Right lobe of liver (tissue), 6 donors: ENCODE measurements at regions not wholly inside any gene's neighbourhood (a gene's known extent, or its start where the extent isn't known, plus 50 kb on each side); places are given as distances from the start of the nearest gene placed in this dataset.

Source experiments
- ATAC-seq, 4 donors: fragments of 200-7000 bp; cut with Tn5 transposase; one replicate each; pipeline ENCODE4 v1.9.1; 2020; ENCODE audit warnings: mild to moderate bottlenecking in 4 of 4, moderate library complexity in 4 of 4
- DNase-seq, 3 donors: peaks; one replicate each; pipeline ENCODE4 v3.0.0-alpha.2; 2020
- H3K27ac ChIP-seq, 3 donors: fragments of 200-600 bp; one replicate each; pipeline ENCODE4 v1.8.0; 2022
- H3K27me3 ChIP-seq, 2 donors: fragments of 200-600 bp; one replicate each; pipeline ENCODE4 v1.8.0; 2022
- H3K36me3 ChIP-seq, 4 donors: fragments of 200-600 bp; sonication (generic) in 1 of 4; one replicate each; pipeline versions ENCODE4 v1.5.1 to v1.8.0; 2017 to 2022; ENCODE audit warnings: control low read depth in 1 of 4
- H3K4me1 ChIP-seq, 4 donors: fragments of 200-600 bp; sonication (generic) in 1 of 4; one replicate each; pipeline versions ENCODE4 v1.5.1 to v1.8.0; 2017 to 2022; ENCODE audit warnings: control low read depth in 1 of 4
- H3K4me3 ChIP-seq, 3 donors: fragments of 200-600 bp; one replicate each; pipeline ENCODE4 v1.8.0; 2022
- H3K9me3 ChIP-seq, 4 donors: fragments of 200-600 bp; sonication (generic) in 1 of 4; one replicate each; pipeline versions ENCODE4 v1.5.1 to v1.8.0; 2017 to 2022; ENCODE audit warnings: control low read depth in 1 of 4
- CTCF ChIP-seq, 4 donors: fragments of 200-600 bp in 3 of 4; fragments of 450-650 bp in 1 of 4; IDR thresholded peaks; one replicate each; pipeline versions ENCODE4 v1.5.1 to v1.8.0; 2016 to 2022; ENCODE audit warnings: antibody characterized with exemption in 4 of 4, mild to moderate bottlenecking in 2 of 4
- POLR2A ChIP-seq: fragments of 450-650 bp; IDR thresholded peaks from one replicate; pipeline ENCODE4 v1.6.1; 2017; ENCODE audit warnings: antibody characterized with exemption, mild to moderate bottlenecking
- WGBS: methylation state at CpG from one replicate; pipeline ENCODE4 v1.1.6; 2018; ENCODE audit warnings: low coverage, low lambda C conversion rate; ENCODE audit not compliant: insufficient coverage; ENCODE audit errors: missing lambda C conversion rate; 5-methylcytosine and 5-hydroxymethylcytosine counted together
- intact Hi-C, 2 donors: fragments of 100-400 bp; cut with DNase I; formaldehyde crosslinking; loops; one replicate each; pipeline versions ENCODE4 v1.11.2 to v1.14.1; 2022
- donor health status: DM: no; HTN: yes; CAD: no.
- donor health status: DM: no; HTN: no; CAD: no.
- donor health status: DM: no; HTN: no; CAD: no.
- donor health status: DM: no; HTN: yes; CAD: no.
- donor health status: DM: no; HTN: yes; CAD: no.

- Histone ChIP-seq H3K27me3 (no peaks in the 10 kb centered on the region), H3K9me3 (no peaks in the 10 kb centered on the region), H3K4me3 (no peak overlapping the region), H3K27ac (no peak overlapping the region), H3K36me3 (no peaks in the 10 kb centered on the region), H3K4me1 (no peaks in the 10 kb centered on the region)
- TF ChIP-seq POLR2A (no peak), CTCF (IDR thresholded peaks at IDR 0.05) (no peak)
- WGBS = 90% methylated on average over 6 of the region's 6 CpGs
- ATAC-seq (no peak), DNase-seq (no peak)
- intact Hi-C loops = no loop called here
Observed at GRCh38 chr12:67915335-67915851, 73.9 kb upstream of the IFNG-AS1 start.

- intact Hi-C loops = no loop called here
Observed at GRCh38 chr12:67916266-67916970, 72.8 kb upstream of the IFNG-AS1 start.

GRCh38 chr12:67917811-67918210 lies 71.4 kb upstream of the IFNG-AS1 start:
- no peaks in the 10 kb centered on the region for H3K27me3 ChIP-seq
- 70% methylated on average over 4 of the region's 4 CpGs for WGBS
- ATAC-seq = no peak
- no peaks in the 10 kb centered on the region for H3K9me3 ChIP-seq
- intact Hi-C loops = no loop called here
- H3K4me1 ChIP-seq = no peaks in the 10 kb centered on the region
- H3K27ac ChIP-seq = no peak overlapping the region
- no peak for DNase-seq
- TF ChIP-seq CTCF (IDR thresholded peaks at IDR 0.05) (no peak), POLR2A (no peak)
- no peak overlapping the region for H3K4me3 ChIP-seq
- H3K36me3 ChIP-seq = no peaks in the 10 kb centered on the region

More at GRCh38 chr12:67916266-67916970, 72.8 kb upstream of the IFNG-AS1 start:
- H3K9me3 ChIP-seq = no peaks in the 10 kb centered on the region
- DNase-seq = no peak
- 61% methylated on average over 4 of the region's 5 CpGs for WGBS
- no peak for TF ChIP-seq POLR2A
- H3K36me3 ChIP-seq = no peaks in the 10 kb centered on the region
- no peak for ATAC-seq
- no peak overlapping the region for H3K27ac ChIP-seq
- H3K4me3 ChIP-seq = no peak overlapping the region
- no peaks in the 10 kb centered on the region for H3K4me1 ChIP-seq
- no peaks in the 10 kb centered on the region for H3K27me3 ChIP-seq

GRCh38 chr12:67918441-67918840 lies 70.8 kb upstream of the IFNG-AS1 start:
- no peaks in the 10 kb centered on the region for H3K36me3 ChIP-seq
- H3K4me3 ChIP-seq = no peak overlapping the region
- H3K27ac ChIP-seq = no peak overlapping the region
- H3K9me3 ChIP-seq = no peaks in the 10 kb centered on the region
- no peak for DNase-seq
- no peaks in the 10 kb centered on the region for H3K4me1 ChIP-seq
- no peaks in the 10 kb centered on the region for H3K27me3 ChIP-seq
- ATAC-seq = no peak
- intact Hi-C loops = no loop called here
- WGBS = 60% methylated on average over 4 of the region's 4 CpGs
- no peak for TF ChIP-seq CTCF (IDR thresholded peaks at IDR 0.05)
- no peak for TF ChIP-seq POLR2A

- Histone ChIP-seq H3K4me1 (no peaks in the 10 kb centered on the region), H3K4me3 (no peak overlapping the region), H3K27ac (no peak overlapping the region), H3K9me3 (no peaks in the 10 kb centered on the region), H3K36me3 (no peaks in the 10 kb centered on the region), H3K27me3 (no peaks in the 10 kb centered on the region)
- intact Hi-C loops = no loop called here
- 67% methylated on average over 2 of the region's 2 CpGs for WGBS
- no peak for ATAC-seq
- TF ChIP-seq CTCF (IDR thresholded peaks at IDR 0.05) = no peak
- no peak for TF ChIP-seq POLR2A
- DNase-seq = no peak
Observed at GRCh38 chr12:67919406-67919805, 69.8 kb upstream of the IFNG-AS1 start.
